ENCODE measurements at regions not wholly inside any gene's neighbourhood (a gene's known extent, or its start where the extent isn't known, plus 50 kb on each side); places are given as distances from the start of the nearest gene placed in this dataset.
"Not testable (repeated sequence)": the region's sequence is repeated elsewhere in the genome, so short reads cannot be mapped to it uniquely, and the experiment has no call there.

DNA sequence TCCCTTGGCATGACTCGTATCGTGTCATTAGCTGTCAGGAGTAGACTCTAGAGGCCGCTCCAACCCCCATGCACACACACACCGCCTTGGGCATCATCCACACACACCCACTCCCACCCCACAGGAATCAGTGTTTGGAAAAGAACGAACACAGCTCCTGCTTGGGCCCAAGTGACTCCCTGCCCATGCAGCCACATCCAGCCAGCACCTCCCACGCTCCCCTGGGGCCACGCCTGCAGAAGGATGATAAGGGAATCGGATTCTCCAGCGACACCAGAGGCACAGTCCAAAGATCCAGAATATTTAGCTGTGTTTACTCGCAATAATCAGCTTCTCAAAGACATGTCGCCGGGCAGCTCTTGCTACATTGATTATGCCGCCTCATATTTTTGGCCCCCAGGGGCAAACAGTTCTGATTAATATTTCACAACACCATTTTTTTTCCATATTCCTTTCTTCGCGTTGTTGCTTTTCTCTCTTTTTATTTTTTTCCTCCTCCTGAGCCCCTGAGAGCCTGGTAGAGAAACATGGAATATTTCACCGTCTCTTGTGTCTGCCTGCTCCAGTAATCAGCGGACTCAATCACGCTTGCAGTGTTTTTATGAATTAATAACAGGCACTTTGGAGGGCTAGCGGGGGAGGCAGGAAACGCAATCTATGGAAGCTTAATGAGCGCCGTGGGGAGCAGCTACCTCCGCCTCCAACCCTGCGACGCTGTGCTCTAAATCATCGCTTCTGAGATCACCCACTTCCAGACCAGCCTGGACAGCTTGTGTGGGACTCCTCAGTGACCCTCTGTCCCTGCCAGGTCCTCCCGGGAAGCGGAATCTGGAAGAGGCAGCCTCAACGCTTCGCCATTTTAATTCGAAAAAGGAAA, 221.4 kb downstream of the TLE3 start:
- no peak for DNase-seq

DNA sequence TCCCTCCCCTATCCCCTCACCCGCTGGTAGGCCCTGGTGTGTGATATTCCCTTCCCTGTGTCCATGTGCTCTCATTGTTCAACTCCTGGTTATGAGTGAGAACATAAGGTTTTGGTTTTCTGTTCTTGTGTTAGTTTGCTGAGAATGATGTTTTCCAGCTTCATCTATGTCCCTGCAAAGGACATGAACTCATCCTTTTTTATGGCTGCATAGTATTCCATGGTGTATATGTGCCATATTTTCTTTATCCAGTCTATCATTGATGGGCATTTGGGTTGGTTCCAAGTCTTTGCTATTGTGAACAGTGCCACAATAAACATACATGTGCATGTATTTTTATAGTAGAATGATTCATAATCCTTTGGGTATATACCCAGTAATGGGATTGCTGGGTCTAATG, 217.8 kb downstream of the TLE3 start:
- DNase-seq, result not testable (repeated sequence)

DNA sequence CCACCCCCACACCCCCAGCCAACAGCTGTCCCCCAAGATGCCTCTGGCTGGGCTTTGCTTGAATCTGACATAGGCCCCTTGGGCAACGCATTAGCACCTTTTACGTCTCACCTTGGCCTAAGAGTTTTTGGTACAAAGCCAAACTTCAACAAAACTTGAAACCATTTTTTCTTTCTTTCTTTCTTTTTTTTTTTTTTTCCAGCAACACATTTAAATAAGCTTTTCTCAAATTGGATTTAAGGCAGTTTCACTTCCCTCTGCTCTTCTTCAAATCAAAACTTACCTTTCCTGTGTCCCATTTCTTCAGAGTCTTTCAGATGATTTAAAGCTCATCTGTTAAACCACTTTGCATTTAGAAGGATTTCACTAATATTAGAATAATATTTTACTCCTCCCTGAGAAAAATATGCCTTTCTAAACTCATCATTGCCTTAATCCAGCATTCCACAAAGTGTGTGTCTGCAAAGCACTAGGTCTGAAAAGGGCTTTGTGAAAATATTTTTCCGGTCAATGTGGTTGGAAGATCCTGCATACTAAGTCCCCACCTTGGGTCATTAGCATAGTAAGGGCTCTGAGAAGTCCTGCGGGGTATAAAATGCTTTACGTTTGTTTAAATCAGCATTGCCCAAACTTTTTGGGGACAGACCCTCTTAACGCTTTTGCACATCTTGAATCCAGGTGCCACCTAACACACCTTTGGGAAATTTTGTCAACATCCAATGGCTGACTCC, 217.0 kb downstream of the TLE3 start:
- DNase-seq, result no peak

DNA sequence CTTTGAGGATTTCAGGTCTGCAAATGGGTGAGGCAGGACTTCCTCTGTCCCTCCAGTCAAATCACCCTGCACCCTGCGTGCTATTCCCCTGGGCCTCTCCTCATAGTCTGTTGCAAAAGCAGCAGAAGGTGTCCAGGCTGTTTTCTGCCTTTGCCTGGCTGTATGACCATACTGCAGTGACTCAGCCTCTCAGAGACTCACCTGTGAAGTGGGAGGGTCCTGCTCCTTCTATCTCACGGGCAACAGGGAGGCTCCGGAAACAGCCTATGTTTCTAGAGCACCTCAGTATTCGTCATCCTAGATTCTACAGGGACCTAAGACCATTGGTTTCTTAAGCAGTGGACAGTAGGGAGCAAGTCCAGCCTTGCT, 216.4 kb downstream of the TLE3 start:
- no peak for DNase-seq

DNA sequence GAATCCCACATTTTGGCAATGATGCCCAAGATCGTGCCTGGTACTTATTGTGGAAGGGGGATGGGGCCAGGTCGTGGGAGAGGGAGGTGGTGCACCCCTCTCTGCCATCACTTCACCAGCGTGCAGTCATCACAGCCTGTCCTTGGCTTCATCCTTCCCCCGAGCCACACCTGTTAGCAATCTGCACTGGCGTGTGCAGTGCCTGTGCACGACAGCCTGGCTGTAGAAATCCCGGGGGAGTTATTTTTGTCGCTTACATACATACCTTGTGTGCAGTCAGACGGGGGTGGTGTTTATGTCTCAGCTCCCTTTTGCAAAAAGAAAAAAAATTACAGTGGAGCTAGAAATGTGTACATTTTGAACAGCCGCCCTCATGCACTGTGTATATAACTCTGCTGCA, 216.0 kb downstream of the TLE3 start:
- no peak for DNase-seq

DNA sequence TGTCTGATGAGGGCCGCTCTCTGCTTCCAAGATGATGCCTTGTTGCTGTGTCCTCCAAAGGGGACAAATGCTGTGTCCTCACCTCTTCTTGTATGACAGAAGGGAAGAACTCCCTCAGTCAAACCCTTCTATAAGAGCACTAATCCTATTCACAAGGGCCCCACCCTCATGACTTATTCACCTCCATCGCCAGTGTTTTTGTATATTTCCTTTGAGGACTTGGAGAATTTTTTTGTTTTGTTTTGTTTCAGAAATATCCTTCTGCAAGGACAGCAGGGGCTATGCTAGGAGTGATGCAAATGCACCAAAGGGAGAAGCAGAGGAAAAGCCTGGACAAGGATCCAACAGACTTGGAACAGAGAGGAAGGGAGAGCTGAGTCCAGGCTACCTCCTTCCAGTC, 214.4 kb downstream of the TLE3 start:
- no peak for DNase-seq

DNA sequence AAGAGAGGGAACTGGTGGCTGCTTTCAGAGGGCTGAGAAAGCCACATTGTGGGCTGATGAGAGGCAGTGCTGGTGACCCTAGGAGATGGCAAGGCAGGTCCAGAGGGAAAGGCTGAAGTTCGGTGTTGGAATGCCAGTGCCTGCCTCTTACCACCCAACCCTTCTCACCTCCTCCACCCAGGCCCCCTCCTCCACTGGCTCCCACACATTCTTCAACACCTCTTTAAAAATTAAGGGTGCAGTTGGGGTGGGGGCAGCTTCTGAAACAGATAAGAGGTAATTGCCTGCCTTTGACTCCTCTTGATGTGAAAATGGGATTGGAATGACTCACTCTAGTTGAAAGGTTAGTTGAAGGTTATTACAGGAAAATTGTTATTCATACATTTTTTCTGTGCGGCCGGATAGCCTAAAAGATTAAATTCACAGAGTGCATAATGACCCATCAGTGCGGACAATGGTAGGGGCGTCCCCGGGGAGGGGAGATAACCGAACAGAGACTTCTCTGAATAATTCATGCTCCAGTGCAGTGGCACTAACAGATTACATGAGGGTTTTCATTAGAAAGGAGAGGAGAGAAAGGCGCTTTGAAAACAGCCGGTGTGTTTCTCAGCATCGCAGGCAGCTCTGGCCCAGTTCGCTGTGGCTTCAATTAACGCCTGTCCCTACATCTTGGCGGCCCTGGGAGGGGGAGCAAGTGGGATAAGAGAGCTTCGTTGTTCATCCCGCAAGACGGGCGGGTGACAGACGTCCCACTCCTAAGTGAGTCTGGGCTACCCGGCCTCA, 212.4 kb downstream of the TLE3 start:
- DNase-seq, result no peak

DNA sequence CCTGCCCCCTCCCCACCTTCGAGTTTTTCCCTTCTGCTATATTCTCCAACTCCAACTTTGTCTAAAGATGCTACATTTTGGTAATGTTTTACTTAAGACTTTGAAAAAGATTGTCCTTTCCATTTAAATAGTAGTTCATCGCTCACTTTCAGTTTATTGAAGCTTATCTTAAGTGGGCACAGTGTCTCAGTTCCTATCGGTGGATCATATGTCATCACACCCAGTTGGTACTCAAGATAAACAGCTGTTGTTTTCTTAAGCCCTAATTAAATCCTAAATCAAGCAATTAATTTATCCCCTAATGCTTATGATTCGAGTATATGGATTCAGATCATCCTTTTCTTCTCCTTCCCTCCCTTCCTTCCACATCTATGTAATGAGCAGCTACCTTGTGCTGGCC, 210.7 kb downstream of the TLE3 start:
- no peak for DNase-seq

DNA sequence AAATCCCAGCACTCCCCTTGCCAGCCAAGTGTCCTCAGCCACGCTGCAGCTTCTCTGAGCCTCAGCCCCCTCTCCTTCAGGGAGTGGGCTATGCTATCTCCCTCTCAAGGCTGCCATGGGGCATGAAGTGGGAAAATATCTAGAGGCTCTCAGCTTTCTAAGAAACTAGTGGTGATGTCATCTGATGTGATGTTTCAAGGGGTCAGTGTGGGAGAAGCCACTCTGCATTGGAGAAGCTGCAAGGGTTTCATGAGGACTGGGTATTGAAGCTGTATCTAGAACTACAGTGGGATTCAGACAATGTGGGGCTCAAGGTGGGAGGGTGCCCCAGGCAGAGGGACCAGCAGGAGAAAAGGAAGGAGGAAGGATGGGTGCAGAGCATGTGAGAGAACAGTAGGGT, 210.2 kb downstream of the TLE3 start:
- no peak for DNase-seq

DNA sequence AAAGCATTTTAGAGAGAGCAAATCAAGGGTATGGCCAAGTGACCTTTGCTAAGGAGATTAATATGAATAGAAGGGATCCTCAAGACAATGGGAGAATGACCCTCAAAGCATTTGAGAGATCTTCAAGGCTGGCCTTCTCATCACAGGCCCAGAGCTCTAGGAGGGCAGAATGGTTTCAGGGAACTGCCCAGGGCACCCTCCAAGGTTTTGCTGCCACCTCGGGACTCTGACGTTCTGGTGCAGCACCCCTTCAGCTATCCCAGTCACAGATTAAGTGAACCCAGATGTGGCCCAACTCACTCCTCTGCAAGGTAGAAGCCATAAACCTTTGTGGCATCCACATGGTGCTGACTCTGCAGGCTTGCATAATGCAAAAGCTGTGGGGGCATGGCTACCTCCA, 209.3 kb downstream of the TLE3 start:
- no peak for DNase-seq

DNA sequence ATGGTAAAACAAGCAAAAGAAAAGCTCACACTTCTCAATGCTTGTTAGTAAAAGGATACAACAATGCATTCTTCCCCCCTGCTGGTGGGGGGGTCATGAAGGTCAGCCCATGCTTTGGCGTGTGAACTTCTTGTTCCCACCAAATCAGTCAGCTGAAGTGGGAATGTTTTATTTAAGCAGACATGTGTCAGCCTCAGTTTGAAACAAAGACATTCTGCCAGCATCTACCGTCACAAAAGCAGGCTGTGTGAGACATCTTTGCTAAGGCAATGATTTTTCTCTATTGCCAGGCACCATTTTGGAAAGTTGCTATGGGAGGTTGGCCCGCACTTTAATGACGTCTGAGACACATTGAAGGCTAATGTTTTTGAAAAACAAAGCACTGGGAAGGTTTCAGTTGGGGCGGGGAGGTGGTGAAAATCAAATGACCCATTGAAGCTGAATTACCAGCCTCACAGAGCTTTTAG, 206.6 kb downstream of the TLE3 start:
- DNase-seq, result no peak

DNA sequence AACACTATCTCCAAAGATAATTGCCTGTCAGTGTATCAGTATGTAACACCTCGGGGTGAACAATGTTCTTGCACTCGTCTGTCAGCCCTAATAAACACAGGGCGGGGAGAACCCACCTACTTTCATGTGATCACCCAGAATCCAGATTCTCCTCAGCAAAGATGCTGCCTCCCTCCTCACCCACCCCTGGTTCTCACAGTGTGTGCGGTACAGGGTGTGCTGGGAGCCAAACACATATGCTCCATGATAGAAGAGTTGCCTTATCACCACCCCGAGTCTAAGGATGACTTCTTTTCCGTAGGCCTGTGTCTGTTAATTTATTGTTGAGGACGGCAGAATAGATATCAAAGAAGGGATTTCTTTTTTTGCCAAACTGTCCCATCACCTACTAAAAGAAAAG, 206.1 kb downstream of the TLE3 start:
- no peak for DNase-seq

DNA sequence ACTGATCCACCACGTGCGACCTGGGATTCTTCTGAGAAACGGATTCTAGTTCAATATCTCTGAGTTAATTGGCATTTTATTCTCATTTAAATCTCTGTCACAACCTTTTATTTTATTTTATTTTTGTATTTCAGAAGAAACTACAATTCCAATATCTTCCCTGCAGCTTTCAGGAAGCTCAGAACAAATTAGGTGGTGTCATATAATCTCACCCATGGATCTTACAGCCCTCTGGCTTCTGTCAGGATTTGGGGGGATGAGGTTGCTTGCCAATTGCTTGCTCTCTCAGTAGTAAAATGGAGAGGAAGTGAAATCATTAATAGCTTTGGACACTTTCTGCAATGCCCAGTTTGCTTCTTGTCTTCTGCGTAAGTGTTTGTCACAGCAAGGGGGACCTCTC, 205.4 kb downstream of the TLE3 start:
- no peak for DNase-seq

DNA sequence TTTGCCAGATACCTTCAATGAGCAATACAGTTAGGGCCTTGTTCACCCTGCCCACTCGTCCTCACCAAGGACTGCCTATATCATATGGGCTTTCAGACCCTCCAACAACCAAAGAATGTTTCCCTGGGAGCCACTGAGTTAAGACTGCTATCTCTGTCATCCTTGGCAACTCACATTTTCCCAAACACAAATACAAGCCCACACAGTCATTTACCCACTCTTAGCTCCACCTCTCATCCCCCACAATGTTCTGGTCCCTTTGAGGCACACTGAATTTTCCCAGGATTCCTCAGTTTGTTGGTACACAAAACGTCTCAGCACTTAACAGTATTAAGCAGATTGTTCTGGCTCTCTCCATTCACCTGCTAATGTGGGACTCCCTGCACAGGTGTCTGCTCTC, 204.6 kb downstream of the TLE3 start:
- no peak for DNase-seq

DNA sequence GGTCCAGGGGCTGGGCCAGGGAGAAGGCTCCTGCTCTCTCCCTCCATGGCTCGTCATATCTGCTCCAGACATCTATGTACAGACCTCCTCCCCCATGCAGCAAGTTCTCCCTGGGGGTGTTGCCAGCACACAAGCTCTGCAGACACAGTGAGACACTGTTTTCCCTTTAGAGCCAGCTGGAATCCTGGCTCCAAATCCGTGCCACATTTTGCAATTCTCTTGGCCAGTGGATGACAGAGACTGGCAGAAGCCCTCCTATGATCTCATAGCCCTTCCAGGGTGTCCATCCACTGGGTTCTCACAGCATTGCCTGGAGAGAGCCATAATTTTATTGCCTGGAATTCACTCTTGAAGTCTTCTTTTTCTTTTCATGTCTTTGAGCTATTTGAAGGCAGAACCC, 203.9 kb downstream of the TLE3 start:
- DNase-seq, result no peak

DNA sequence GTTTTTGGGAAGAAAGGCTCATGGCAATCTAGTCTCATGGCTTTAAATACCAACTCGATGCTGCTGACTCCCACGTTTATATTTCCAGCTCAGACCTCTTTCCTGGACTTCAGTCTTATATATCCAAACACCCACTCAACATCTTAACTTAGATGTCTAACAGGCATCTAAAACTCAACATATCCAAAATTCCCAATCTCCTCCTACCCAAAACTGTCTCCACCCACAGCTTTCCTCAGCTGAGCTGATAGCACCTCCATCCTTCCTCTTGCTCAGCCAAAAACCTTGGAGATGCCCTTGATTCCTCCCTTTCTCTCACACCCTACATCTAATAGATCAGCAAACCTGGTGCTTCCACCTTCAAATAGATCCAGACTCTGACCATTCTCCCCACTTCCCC, 202.5 kb downstream of the TLE3 start:
- DNase-seq, result no peak

DNA sequence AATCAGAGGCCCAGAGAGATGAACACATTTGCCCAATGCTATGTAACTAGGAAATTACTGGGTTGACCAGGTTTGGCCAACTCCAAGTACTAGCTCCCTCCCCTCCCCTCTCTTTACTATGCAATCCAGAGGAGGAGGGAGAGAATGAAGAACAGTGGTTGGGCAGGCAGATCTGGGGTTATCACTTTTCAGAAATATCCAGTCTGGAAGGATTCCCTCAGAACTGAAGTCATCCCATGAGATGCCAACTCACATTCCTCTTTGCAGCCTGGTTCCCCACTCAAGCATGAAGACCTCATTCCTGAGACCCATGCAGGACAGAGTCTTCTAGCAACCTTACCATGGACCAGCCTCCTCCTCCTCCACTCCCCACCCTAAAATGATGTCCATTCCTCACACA, 201.1 kb downstream of the TLE3 start:
- no peak for DNase-seq

DNA sequence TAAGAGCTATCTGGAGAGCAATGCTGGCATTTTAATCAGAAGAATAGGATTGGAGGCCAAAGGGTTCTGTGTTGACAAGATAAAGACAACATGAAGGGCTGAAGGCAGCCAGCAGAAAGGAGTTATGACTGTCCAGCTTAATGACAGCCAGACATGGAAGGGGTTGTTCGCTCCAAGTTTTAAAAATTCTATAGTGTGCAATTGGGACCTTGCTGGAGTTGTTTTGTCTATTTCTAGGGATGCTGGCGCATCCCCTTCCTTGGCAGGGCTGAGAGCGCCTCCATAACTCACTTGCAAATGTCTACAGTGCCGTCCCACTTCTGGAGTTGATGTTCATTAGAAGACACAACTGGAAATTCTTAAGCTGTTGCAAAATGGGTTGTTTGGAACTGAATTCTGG, 200.7 kb downstream of the TLE3 start:
- DNase-seq, result no peak

DNA sequence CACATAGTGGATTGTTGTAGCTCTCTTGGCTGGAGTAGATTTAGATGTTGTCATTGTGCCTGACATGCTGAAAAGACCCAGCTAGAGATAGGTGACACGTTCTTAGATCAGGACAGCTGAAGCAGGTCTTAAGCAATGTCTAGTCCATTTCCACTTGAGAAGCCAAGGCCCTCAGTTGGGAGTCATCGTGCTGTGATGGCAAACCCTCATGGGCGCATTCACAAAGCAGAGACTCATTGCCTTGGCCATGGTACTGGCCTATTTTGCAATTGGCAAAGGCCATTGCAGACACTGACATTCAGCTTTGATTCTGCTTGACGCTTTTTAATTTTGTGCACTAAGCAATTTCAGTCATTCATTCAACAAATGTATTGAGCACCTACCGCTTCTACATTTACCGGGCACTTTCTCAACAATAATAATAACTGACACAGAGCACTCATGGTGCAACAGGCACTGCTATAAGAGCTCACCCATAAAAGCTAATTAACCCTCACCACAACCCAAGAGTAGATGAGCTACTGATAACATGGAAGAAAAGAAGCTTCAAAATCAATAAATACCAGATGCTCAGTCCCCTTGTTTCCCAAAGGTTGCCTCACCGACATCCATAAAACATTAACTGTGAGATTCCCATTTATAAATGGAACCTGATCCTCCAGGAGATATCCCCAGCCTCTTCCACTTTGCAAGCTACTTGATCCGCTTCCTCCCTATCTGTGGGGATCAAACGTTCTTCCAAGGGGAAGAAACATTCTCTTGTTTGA, 200.1 kb downstream of the TLE3 start:
- no peak for DNase-seq

DNA sequence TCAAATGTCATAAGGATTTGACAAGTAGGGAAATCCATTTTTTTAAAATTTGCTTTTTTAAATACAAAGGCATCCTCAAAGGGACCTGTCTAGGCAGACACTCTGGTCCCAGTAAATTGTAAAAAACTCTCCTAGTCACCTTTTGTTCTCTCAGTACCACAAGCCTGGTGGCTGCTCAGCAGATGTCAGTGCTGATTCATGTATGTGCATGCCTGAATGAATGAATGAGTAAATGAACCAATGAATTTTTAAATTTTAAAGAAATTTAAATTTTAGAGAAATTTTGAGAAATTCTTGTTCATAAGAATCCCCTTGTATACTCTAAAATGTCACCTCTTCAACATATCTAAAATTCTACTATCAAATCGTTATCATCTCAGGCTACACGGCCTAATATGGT, 199.5 kb downstream of the TLE3 start:
- no peak for DNase-seq

DNA sequence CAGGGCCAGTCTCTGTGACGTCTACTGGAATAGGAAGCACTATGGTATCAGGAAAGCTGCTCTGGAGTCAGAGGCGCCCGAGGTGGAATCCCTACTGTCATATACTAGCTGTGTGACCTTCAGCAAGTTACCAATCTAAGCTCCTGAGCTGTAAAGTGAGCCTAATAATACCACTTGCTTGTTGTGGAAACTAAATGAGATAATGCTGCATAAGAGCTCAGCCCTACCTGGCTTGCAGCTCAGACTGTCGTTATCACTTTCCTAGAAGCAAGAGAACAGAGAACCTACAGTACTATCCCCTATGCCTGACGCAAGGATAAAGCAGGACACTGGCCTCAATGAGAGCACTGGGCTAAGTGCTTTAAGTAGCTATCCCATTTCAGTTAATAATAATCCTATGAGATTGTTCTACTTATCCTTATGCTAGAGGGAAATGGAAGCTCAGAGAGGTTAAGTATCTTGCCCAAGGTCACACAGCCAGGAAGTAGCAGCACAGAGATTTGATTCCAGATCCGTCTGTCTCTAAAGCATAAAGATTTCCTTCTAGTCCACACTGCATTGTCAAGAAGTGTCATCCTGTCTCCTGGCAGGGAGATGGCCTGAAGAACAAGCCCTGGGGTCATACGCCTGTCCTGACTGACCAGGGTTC, 195.2 kb downstream of the TLE3 start:
- no peak for DNase-seq
